ENCODE measurements at regions not wholly inside any gene's neighbourhood (a gene's known extent, or its start where the extent isn't known, plus 50 kb on each side); places are given as distances from the start of the nearest gene placed in this dataset.

DNA sequence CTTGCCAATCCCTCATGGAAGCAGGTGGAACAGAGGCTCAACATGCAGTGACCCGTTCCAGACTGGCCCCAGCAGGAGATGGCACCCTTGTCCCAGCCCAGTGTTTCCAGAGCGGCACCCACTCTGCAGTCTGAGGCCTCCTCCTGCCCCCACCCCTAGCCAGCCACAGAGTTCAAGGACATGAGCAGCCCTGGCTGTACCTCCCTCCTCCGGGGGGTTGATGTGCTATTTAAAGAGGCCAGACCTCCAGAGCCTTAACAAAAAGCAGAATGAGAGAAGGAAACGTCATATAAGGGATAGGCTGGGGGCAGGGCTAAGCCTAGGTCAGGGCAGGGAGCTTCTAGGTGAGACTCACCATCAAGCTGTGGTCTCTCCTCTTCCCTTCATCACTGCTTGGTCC is 115.7 kb upstream of the NANOS1 start:
- no peak overlapping the region for H3K4me3 Mint-ChIP-seq (ENCODE audit: low read depth)
- no peak overlapping the region for H3K27ac Mint-ChIP-seq
- peaks cover 3% of the 10 kb centered on the region for H3K9me3 Mint-ChIP-seq (ENCODE audit: low read depth)
- no peaks in the 10 kb centered on the region for H3K36me3 Mint-ChIP-seq (ENCODE audit: insufficient read depth)
- H3K27me3 Mint-ChIP-seq = peaks cover 5% of the 10 kb centered on the region
- DNase-seq (ENCODE audit: low spot score, unreplicated experiment) = no peak
- TF ChIP-seq, protein P1, sequence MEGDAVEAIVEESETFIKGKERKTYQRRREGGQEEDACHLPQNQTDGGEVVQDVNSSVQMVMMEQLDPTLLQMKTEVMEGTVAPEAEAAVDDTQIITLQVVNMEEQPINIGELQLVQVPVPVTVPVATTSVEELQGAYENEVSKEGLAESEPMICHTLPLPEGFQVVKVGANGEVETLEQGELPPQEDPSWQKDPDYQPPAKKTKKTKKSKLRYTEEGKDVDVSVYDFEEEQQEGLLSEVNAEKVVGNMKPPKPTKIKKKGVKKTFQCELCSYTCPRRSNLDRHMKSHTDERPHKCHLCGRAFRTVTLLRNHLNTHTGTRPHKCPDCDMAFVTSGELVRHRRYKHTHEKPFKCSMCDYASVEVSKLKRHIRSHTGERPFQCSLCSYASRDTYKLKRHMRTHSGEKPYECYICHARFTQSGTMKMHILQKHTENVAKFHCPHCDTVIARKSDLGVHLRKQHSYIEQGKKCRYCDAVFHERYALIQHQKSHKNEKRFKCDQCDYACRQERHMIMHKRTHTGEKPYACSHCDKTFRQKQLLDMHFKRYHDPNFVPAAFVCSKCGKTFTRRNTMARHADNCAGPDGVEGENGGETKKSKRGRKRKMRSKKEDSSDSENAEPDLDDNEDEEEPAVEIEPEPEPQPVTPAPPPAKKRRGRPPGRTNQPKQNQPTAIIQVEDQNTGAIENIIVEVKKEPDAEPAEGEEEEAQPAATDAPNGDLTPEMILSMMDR (IDR thresholded peaks at IDR 0.05; ENCODE audit: unreplicated experiment) = no peak
- peaks cover 12% of the 10 kb centered on the region for H3K4me1 Mint-ChIP-seq (ENCODE audit: low read depth)

DNA sequence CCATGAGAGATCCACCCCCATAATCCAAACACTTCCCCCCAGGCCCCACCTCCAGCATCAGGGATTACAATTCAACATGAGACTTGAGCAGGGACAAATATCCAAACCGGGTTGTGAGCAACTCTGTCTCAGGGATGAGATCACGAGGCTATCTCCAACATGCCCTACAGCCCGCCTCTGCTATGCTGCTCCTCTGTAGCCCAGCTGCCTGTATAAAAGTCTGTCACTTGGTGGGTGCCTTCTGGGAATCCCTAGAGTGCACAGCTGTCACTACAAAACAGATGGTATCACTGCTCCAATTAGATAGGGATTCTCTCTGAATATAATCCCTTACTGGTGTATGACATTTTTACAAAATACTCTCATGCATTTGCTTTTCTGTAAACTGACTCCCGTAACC is 114.9 kb upstream of the NANOS1 start:
- H3K36me3 Mint-ChIP-seq (ENCODE audit: insufficient read depth) = no peaks in the 10 kb centered on the region
- H3K4me3 Mint-ChIP-seq (ENCODE audit: low read depth) = no peak overlapping the region
- TF ChIP-seq, protein P1 (IDR thresholded peaks at IDR 0.05; ENCODE audit: unreplicated experiment) = no peak
- no peak for DNase-seq (ENCODE audit: low spot score, unreplicated experiment)
- peaks cover 14% of the 10 kb centered on the region for H3K4me1 Mint-ChIP-seq (ENCODE audit: low read depth)
- no peak overlapping the region for H3K27ac Mint-ChIP-seq
- H3K27me3 Mint-ChIP-seq = peaks cover 5% of the 10 kb centered on the region
- peaks cover 3% of the 10 kb centered on the region for H3K9me3 Mint-ChIP-seq (ENCODE audit: low read depth)

DNA sequence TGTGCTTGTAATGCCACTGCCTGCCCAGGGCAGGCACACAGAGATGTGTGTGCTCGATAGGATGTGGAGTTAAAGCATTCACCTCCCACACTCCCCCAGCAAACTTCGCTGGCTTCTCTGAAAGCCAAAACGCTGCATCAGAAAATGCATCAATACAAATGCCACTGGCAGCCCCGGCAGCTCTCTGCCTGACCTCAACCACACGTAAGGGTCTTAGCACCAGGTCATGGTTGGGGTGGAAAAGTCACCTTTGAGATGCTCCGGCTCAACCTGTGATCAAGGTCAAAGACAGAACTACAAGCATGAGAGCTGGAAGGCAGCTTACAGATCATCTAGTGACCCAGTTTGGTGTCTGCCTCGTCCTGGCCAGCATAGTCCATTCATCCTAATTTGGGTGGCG is 114.4 kb upstream of the NANOS1 start:
- TF ChIP-seq, protein P1 (IDR thresholded peaks at IDR 0.05; ENCODE audit: unreplicated experiment) = no peak
- no peak for DNase-seq (ENCODE audit: low spot score, unreplicated experiment)
- Mint-ChIP-seq H3K27ac (no peak overlapping the region), H3K36me3 (ENCODE audit: insufficient read depth) (no peaks in the 10 kb centered on the region), H3K9me3 (ENCODE audit: low read depth) (peaks cover 3% of the 10 kb centered on the region), H3K4me1 (ENCODE audit: low read depth) (peaks cover 14% of the 10 kb centered on the region), H3K4me3 (ENCODE audit: low read depth) (no peak overlapping the region), H3K27me3 (peaks cover 5% of the 10 kb centered on the region)

DNA sequence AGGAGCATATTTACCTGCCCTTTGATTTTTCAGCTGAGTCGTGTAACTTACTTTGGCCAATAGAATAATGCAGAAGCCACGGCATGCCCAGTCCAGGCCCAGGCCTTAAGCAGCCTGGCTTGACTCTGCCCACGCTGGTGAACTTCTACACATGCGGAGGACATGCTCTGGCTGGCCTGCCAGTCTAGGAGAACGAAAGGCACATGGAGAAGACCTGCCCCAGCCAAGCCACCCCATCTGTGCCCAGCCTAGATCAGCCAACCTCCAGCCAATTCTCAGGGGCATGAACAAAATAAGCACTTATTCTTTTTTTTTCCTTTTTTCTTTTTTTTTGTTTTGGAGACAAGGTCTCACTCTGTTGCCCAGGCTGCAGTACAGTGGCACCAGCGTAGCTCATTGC is 112.7 kb upstream of the NANOS1 start:
- Mint-ChIP-seq H3K4me1 (ENCODE audit: low read depth) (peaks cover 14% of the 10 kb centered on the region), H3K27ac (no peak overlapping the region), H3K9me3 (ENCODE audit: low read depth) (peaks cover 3% of the 10 kb centered on the region)

DNA sequence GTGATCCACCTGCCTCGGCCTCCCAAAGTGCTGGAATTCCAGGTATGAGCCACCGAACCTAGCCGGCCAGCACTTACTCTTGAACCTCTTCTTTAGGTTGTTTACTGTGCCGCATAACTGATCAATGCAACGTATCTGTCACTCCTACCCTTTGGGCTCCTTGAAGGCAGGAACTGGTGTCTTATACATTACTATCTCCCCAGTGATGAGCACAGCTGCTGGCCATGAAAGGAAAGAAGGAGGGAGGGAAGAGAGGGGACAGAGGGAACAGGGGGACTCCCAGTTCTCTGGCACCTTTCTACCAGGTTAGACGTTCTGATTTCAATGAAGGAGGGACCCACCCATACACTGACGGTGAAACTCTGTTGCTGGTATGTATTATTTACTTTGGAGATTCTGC is 111.8 kb upstream of the NANOS1 start:
- Mint-ChIP-seq H3K36me3 (ENCODE audit: insufficient read depth) (no peaks in the 10 kb centered on the region), H3K4me1 (ENCODE audit: low read depth) (peaks cover 13% of the 10 kb centered on the region), H3K27ac (no peak overlapping the region), H3K27me3 (peaks cover 10% of the 10 kb centered on the region), H3K9me3 (ENCODE audit: low read depth) (peaks cover 2% of the 10 kb centered on the region), H3K4me3 (ENCODE audit: low read depth) (no peak overlapping the region)
- DNase-seq (ENCODE audit: low spot score, unreplicated experiment) = no peak
- TF ChIP-seq, protein P1 (IDR thresholded peaks at IDR 0.05; ENCODE audit: unreplicated experiment) = no peak

More for the DNA sequence above, 112.7 kb upstream of the NANOS1 start:
- no peak for DNase-seq (ENCODE audit: low spot score, unreplicated experiment)
- TF ChIP-seq, protein P1 (IDR thresholded peaks at IDR 0.05; ENCODE audit: unreplicated experiment) = no peak
- Mint-ChIP-seq H3K27me3 (peaks cover 7% of the 10 kb centered on the region), H3K36me3 (ENCODE audit: insufficient read depth) (no peaks in the 10 kb centered on the region), H3K4me3 (ENCODE audit: low read depth) (no peak overlapping the region)

Data from progenitor cell of endocrine pancreas (in vitro differentiated cells).